G401 (cell line): ENCODE measurements at regions not wholly inside any gene's neighbourhood (a gene's known extent, or its start where the extent isn't known, plus 50 kb on each side); places are given as distances from the start of the nearest gene placed in this dataset.
"Not testable (repeated sequence)": the region's sequence is repeated elsewhere in the genome, so short reads cannot be mapped to it uniquely, and the experiment has no call there.

Source experiments
- DNase-seq: peaks from one replicate; pipeline ENCODE4 v3.0.0-alpha.2; 2015; ENCODE audit warnings: low spot score
- in situ Hi-C: cut with HindIII; loops from 2 replicates; pipeline ENCODE4 v1.10.0; 2016; ENCODE audit warnings: low sequenced_read_pairs, mixed read lengths

DNA sequence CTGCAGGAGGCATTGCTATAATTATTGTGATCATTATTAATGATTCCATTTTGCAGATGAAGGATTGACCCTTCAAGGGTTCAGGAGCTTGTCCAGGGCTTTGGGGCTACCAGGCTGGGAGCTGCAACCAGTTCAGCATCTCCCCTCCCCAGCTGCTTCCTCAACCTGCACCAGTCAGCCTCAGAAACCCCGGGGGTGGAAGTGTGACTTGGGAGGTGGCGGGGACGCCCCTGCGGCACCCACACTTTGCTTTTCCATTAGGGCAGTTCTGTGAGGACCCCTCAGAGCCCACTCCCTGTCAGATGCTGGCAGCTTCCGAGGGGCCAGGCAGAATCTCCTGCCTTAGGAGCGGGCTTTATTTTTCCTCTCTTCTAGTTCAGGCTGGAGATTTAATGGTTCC, 85.6 kb downstream of the OLFM1 start:
- no peak for DNase-seq
- in situ Hi-C loops, result no loop called here

DNA sequence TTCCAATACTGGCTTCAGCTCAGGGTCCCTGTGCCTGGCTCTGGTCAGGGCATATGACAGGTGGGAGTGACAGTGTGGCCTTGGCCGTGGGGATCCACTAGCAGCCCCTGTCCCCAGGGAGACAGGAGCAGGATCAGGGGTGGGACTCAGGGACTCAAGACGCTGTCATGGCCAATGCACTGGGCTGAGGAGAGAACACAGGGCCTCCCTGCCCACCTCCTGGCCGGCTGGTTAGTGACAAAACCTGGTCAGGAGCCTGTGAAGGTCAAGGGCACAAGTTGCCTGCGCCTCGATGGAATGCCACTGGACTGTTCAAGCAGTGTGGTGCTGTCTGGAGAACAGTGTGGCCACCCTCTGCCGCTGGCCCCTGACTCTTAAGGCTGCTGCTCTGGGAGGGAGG, 86.8 kb downstream of the OLFM1 start:
- in situ Hi-C loops, result no loop called here
- DNase-seq, result no peak

DNA sequence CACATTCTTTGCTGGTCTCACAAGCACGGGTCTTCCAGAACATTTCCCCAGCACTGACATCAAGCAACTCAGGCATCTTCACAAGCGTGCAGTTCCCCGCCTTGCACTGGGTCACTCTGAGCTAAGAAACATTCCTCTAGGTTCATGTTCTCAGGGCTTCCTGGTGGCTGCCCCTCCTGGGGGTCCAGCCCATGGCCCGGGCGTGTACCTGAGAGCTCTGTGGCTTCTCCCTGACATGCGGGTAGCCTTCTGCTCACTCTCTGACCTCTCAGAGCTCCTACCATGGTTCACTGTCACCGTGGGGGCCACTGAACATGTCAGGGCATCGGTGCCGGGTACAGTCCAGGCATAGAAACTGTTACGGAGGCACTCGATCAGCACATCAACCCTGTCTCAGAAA, 87.5 kb downstream of the OLFM1 start:
- in situ Hi-C loops, result no loop called here

DNA sequence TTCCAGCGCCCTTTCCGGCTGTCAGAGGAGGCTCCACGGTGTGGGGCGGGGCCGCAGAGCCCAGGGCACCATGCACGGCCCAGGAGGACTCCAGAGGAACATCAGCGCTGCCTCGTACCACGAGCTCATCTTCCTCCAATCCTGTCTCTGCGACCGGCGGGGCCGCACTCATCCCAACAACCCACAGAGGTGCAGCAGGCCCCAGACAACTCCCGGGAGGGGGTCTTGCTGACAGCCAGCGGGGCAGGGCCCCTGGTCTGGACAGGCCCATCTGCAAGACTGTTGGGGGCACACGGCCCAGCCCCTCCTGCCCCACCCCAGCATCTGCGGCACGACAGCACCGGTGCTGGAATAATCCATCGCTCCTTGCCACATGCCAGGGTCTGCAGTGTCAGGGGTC, 88.8 kb downstream of the OLFM1 start:
- in situ Hi-C loops, result no loop called here
- no peak for DNase-seq

More for the DNA sequence above, 87.5 kb downstream of the OLFM1 start:
- no peak for DNase-seq

DNA sequence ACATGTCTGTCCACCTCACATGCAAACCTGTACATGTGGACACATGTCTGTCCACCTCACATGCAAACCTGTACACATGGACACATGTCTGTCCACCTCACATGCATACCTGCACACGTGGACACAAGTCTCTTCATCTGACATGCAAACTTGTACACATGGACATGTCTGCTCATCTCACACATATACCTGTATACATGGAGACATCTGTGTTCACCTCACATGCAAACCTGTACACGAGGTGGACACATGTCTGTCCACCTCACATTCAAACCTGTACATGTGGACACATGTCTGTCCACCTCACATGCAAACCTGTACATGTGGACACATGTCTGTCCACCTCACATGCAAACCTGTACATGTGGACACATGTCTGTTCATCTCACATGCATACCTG, 90.1 kb downstream of the OLFM1 start:
- DNase-seq, in situ Hi-C loops: not testable (repeated sequence)

DNA sequence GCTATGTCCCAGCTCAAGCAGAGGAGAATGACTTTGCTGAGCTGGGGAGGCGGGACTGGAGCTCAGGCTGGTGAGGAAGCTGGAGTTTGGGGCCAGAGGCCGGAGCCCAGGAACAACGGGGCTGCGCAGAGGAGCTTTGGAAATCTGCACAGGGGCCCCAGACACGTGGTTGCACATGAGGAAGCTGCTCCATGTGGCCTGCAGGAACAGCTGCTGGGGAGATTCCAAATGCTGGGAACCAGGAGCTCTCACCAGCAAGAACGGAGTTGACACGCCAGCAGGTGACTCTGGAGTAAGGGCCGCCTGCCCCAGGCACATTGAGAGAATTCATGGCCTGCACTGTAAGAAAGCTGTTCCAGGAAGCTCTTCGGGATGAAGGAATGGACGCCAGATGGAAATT, 91.0 kb downstream of the OLFM1 start:
- in situ Hi-C loops, result no loop called here

DNA sequence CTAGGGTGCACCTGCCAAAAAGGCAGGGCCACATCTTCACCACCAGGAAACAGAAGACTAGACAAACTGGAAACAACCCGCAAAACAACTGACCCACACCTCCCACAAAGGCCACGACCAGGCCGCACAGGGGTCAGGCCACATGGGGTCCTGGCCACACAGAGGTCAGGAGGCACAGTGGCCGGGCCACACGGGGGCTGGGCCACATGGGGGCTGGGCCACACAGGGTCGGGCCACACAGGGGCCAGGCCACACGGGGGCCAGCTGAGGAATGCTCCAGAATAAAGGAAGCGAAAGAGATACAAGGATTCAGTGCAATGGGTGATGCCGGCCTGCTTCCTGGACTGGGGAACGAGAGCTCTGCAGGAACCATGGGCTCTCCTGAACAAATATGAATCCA, 91.6 kb downstream of the OLFM1 start:
- DNase-seq, result no peak
- in situ Hi-C loops, result no loop called here

More for the DNA sequence above, 91.0 kb downstream of the OLFM1 start:
- peak; percentile 15 for DNase-seq

DNA sequence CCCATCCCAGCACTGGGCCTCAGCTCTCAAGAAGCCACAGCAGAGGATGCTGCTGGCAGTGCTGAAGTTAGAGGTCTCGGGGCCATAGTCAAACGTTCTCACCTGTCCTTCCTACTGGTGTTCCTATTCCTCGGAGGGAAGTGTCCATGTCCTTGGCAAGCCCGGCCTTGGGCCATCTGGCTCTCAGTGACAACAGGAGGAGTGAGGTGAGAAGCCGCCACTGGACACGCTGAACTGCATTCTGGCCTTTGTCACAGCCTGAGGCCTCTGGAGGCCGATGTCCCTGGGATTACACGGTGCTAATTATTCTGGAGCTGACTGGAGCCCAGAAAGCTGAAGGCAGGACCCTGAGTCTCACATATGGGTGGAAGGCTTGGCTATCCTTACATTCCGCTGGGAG, 92.5 kb downstream of the OLFM1 start:
- DNase-seq, result peak; percentile 85
- in situ Hi-C loops, result no loop called here

DNA sequence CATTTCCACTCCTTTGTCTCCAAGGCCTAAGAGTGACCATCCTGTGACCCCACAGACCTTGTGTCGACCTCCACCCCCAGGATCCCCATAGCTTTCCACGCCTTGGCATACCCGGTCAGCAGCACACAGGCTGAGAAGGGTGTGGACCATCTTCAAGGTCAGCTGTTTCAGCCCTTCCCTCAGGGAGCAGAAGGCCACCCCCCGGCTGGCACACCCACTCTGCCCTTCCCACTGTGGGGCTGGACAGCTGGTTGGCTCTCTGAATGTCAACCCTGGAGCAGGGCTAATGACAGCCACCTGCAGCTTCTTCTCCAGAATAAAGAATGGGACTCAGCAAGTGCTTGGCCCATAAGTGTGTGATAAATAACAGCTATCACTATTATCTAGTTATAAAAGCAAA, 93.1 kb downstream of the OLFM1 start:
- no peak for DNase-seq
- in situ Hi-C loops, result no loop called here

DNA sequence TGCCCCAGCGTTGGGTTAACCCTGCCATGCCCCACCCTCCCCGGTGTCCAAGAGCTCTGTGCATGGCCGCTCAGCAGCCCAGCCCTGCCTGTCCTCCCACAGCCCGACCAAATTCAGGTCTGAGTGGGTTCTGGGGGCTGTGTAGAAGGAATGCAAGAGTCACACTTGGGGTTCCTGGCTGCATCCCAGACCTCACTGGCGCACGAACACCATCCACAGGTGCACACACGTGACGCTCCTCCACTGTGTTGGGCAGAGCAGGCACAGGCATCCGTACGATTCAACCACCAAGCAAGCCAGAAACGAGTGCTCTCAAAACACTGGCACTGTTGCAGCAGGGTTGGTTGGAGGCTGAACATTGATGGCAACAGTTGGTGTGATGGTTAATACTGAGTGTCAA, 93.9 kb downstream of the OLFM1 start:
- in situ Hi-C loops, result no loop called here
- DNase-seq, result no peak

DNA sequence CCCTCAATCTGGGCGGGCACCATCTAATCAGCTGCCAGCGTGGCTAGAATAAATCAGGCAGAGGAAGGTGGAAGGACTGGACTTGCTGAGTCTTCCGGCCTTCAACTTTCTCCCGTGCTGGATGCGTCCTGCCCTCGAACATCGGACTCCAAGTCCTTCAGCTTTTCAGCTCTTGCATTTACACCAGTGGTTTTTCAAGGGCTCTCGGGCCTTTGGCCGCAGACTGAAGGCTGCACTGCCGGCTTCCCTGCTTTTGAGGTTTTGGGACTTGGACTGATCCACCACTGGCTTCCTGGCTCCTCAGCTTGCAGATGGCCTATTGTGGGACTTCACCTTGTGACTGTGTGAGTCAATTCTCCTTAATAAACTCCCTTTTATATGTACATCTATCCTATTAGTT, 94.4 kb downstream of the OLFM1 start:
- DNase-seq, in situ Hi-C loops: not testable (repeated sequence)

DNA sequence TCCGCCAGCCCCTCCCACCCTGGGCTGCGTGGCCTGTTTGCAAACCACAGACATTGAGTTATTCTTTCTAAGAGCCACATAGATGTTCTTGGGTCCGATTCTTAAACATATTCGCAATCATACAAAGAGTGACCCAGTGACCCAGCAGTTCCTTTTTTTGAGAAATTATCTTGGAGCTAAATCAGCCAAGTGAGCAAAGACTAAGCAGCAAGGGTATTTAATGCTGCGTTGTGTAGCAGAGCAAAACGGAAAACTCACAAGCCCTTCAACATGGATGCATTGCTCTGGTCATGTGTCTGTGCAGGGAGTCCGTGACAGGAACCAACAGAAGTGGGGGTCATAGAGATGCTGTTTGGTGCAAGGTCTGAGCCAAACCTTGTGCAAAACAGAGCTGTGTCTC, 95.6 kb downstream of the OLFM1 start:
- DNase-seq, result no peak
- in situ Hi-C loops, result no loop called here

DNA sequence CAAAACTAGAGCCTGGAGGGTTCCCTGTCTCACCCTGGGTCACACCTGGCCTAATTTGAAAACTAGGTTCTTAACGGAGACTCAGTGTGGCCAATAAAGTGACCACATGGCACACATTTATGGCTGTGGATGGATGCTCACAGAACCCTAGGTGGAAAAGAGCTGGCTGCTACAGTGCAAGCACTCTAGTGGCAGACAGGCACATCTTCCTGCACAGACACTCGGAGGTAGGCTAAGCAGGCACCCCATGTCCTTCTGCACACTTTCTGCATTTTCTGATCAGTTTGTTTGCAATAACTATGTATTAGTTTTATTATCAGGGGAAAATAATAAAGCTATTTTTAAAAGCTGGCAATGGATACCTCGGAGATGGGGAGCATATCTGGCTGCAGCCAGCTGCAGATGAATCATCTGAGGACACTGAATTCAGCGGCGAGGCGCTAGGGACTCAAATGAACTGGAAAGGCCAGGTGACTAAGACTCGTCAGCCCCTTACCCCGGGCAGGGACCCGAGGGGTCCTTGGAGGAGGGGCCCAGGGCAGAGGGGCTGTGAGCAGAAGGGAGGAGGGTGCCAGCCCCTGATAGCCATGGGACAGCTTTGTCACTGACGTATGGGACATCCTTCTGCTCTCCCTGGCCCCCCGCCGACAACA, 96.2 kb downstream of the OLFM1 start:
- DNase-seq, result no peak
- in situ Hi-C loops, result no loop called here

DNA sequence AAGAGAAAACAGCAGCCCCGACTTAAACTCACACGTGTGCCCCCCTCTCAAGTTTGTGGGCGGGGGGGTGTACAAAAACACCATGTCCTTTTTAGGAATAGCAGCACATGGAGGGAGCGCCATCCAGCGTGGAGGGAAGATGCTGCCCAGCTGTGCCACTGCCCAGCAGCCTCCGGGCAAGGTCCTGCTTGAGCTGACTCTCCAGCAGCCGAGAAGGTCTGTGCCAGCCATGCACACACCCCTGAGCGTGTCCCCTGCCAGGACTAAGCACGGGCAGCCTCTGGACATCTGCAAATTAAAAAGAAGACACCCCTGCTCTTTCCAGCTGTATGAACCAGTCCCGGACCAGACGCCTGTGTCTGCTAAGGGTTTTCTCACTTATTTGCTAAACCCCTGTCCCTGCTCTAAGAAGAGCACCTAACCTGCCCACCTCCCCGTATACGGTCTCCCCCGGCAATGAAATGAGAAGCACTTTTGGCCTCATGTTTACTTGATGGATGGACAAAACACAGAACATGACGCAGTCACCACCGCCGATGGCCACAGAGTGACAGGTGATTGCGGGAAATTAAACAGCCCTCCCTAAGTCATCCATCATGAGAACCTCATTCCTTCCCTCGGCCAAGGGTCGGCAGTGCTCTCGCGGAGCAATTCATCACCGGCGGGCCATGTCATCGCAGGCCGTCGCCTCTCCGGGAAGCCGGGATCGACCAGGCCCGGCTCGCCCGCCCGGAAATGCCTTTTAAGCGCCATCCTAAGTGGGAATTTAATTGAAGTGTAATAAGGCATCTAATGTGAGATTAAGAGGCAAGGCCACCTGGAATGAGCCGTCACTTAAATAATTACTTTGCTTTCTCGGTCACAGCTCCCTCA, 96.9 kb downstream of the OLFM1 start:
- DNase-seq, result no peak
- in situ Hi-C loops, result no loop called here

DNA sequence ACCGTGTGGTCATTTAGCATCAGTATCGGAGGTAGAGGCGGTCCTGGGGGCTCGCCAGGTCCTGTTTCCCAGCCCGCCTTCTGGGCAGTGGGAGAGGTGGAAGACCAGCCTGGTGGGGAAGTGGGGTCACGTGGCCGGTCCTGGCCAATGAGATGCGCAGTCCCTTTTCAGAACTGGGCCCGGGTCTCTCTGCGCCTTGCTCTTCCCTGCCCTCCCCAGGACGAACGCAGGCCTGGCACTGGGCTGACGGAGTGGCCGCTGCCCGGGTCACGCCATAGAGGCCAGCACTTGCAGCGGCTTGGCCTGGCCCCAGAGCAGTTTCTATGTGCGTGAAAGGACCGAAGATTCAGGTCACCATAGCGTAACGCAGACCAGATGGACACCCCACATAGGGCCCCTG, 97.6 kb downstream of the OLFM1 start:
- no peak for DNase-seq
- in situ Hi-C loops, result no loop called here

DNA sequence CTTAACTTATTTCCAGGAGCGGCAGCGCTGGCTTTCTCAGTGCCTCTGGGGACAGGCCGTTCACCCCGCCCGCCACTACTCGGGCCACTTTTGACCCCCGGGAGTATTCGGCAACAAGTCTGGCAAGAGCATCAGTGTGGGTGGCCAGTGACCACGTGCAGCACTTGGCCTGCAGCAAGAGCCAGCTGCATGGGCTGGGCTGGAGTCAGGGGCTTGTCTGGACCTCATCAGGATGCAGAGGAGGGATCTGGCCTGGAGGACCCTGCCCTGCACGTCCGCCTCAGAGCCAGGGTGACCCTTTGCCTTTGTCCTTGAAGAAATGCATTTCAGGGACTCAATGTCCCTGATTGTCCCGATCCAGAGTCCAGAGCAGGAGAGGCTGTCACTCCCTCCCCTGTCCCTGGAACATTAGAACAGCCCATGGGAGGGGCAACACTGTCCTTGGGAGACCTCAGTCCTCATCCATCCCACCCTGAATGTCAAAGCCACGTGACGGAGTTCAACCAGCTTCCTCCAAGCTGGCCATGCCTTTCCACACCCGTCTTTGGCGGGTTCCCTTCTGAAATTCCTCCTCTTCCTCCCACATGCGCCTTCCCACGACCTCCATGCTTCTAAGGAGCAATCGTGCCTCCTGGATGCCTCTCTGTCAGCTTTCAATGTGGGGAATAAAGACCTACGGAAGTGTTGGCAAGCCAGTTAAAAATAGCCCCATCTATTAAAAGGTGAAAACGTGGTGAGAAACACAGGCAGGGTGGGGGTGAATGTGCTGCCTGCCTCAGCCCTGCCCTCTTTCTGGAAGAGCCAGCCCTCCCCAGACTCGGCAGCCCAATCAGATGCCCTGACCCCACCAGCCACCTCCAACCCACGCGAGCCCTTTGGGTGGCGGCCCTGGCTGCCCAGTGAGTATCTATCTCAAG, 99.0 kb downstream of the OLFM1 start:
- DNase-seq, result no peak
- in situ Hi-C loops, result no loop called here

DNA sequence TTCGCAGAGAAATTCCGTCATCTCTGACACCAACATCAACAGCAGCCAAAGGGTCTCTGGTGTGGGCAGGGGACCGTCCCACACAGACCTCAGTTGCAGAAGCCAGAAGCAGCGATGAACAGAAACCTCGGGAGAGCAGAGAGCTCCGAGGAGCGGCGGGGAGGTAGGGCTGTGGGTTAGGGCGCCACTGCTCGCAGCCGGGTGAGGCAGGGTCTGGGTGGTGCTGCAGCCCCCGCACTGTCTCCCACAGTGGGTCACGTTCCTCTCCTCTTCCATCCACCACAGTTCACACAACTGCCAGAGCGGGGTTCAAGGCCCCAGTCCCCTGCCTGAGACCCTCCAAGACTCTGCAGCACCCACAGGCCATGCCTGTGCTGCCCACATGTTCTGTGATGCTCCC, 99.9 kb downstream of the OLFM1 start:
- no peak for DNase-seq
- in situ Hi-C loops, result no loop called here

DNA sequence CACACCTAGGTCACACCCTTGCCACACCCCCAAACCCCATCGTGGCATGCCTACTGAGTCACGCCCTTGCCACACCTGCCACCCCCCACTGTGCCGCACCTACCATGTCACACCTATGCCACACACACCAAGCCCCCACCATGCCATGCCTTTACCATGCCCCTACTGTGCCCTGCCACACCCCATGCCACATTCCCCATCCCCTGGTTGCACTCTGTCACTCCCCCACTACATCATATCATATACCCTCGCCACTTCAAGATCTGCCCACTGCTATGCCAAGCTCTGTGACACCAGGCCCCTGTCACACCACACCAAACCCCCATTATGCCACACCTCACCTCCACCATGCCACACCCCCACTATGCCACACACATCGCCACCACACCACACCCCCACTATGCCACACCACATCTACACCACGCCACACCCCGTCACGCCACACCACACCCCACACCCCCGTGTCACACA, 101.2 kb downstream of the OLFM1 start:
- in situ Hi-C loops, result no loop called here
- no peak for DNase-seq

DNA sequence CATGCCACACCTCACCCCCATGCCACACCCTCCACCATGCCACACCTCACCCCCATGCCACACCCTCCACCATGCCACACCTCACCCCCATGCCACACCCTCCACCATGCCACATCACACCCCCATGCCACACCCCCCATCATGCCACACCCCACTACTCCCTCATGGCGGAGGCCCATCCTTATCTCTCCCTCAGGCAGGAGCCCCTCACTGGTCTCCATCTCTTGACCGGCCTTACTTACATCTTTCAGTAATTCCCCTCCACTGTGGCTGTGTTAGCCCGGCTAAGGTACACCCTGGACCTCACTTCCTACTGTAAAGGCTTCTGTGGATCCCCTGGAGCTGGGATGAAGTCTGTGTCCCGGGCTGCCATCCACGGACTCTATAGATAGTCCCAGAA, 102.0 kb downstream of the OLFM1 start:
- in situ Hi-C loops, result no loop called here
- no peak for DNase-seq
